Suprapubic skin (tissue), 4 donors: ENCODE measurements at regions not wholly inside any gene's neighbourhood (a gene's known extent, or its start where the extent isn't known, plus 50 kb on each side); places are given as distances from the start of the nearest gene placed in this dataset.

Experiments used
- POLR2A ChIP-seq, 2 donors: fragments of 450-650 bp; IDR thresholded peaks; one replicate each; pipeline ENCODE4 v1.6.1; 2017; ENCODE audit warnings: antibody characterized with exemption in 2 of 2, mild to moderate bottlenecking in 2 of 2, moderate library complexity in 2 of 2
- POLR2AphosphoS5 ChIP-seq, 3 donors: sonication (generic); formaldehyde crosslinking; IDR thresholded peaks; one replicate each; pipeline ENCODE4 v1.6.1; 2017; ENCODE audit warnings: antibody characterized with exemption in 3 of 3
- TF ChIP-seq, protein P1 (sequence below), 2 donors: fragments of 200-600 bp in 1 of 2; fragments of 450-650 bp in 1 of 2; sonication (generic) in 1 of 2; IDR thresholded peaks; one replicate each; pipeline ENCODE4 v1.5.1; 2016 to 2019; ENCODE audit warnings: antibody characterized with exemption in 2 of 2, mild to moderate bottlenecking in 1 of 2, moderate library complexity in 1 of 2

DNA sequence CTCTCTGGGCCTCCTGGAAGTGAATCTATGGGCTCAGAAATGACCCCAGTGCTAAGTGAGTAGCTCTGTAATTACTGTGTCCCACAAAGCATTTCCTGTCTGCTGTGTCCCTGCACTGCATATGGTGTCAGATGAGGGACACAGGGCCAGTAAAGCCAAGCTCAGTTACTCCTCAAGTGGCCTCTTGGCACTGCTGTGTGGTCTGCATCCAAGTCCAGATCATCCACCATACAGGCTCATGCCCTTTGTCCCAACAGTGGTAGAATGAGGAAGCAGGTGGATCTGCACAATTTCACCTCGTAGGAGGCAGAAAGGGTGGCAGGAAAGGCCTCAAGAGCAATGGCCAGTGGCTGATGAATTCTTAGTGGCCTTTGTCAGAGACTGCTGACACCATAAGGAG is 146.8 kb downstream of the SOX9 start:
- no peak for TF ChIP-seq POLR2A (IDR thresholded peaks at IDR 0.05)
- TF ChIP-seq, protein P1, sequence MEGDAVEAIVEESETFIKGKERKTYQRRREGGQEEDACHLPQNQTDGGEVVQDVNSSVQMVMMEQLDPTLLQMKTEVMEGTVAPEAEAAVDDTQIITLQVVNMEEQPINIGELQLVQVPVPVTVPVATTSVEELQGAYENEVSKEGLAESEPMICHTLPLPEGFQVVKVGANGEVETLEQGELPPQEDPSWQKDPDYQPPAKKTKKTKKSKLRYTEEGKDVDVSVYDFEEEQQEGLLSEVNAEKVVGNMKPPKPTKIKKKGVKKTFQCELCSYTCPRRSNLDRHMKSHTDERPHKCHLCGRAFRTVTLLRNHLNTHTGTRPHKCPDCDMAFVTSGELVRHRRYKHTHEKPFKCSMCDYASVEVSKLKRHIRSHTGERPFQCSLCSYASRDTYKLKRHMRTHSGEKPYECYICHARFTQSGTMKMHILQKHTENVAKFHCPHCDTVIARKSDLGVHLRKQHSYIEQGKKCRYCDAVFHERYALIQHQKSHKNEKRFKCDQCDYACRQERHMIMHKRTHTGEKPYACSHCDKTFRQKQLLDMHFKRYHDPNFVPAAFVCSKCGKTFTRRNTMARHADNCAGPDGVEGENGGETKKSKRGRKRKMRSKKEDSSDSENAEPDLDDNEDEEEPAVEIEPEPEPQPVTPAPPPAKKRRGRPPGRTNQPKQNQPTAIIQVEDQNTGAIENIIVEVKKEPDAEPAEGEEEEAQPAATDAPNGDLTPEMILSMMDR (IDR thresholded peaks at IDR 0.05) = no peak
- TF ChIP-seq POLR2AphosphoS5 (IDR thresholded peaks at IDR 0.05) = no peak
